IPS-20b (cell line): ENCODE measurements at regions not wholly inside any gene's neighbourhood (a gene's known extent, or its start where the extent isn't known, plus 50 kb on each side); places are given as distances from the start of the nearest gene placed in this dataset.

Experiments
- H3K27ac ChIP-seq: one replicate; pipeline ENCODE4 v1.5.1; 2013; ENCODE audit warnings: low read length
- H3K27me3 ChIP-seq: 2 replicates; pipeline ENCODE4 v1.6.1; 2013; ENCODE audit warnings: mild to moderate bottlenecking, low read length, inconsistent platforms; ENCODE audit not compliant: insufficient read depth
- H3K36me3 ChIP-seq: 2 replicates; pipeline ENCODE4 v1.6.1; 2013; ENCODE audit warnings: low read depth, mild to moderate bottlenecking, inconsistent platforms, low read length, moderate library complexity; ENCODE audit not compliant: insufficient read depth
- H3K4me1 ChIP-seq: 2 replicates; pipeline ENCODE4 v1.6.1; 2013; ENCODE audit warnings: mild to moderate bottlenecking, control low read depth, inconsistent platforms, low read length, moderate library complexity; ENCODE audit not compliant: insufficient read depth
- H3K4me3 ChIP-seq: 2 replicates; pipeline ENCODE4 v1.5.1; 2013; ENCODE audit warnings: mild to moderate bottlenecking, low read length, inconsistent platforms
- H3K9ac ChIP-seq: 2 replicates; pipeline ENCODE4 v1.6.1; 2013; ENCODE audit warnings: low read depth, mild to moderate bottlenecking, inconsistent platforms, low read length, moderate library complexity
- H3K9me3 ChIP-seq: 2 replicates; pipeline ENCODE4 v1.6.1; 2013; ENCODE audit warnings: mild to moderate bottlenecking, low read depth, low read length, inconsistent platforms; ENCODE audit not compliant: insufficient read depth

- Histone ChIP-seq H3K27me3 (no peaks in the 10 kb centered on the region), H3K9ac (no peak overlapping the region), H3K9me3 (no peaks in the 10 kb centered on the region), H3K4me3 (no peak overlapping the region), H3K27ac (no peak overlapping the region), H3K4me1 (no peaks in the 10 kb centered on the region), H3K36me3 (no peaks in the 10 kb centered on the region)
Measured at GRCh38 chr17:77905266-77905665, 53.2 kb upstream of the TNRC6C start.

- Histone ChIP-seq H3K36me3 (no peaks in the 10 kb centered on the region), H3K27me3 (no peaks in the 10 kb centered on the region), H3K27ac (no peak overlapping the region)
Measured at GRCh38 chr17:77905766-77906165, 52.7 kb upstream of the TNRC6C start.

GRCh38 chr17:77906377-77906871 is 52.1 kb upstream of the TNRC6C start:
- Histone ChIP-seq H3K27me3 (no peaks in the 10 kb centered on the region), H3K9me3 (no peaks in the 10 kb centered on the region), H3K4me3 (no peak overlapping the region), H3K27ac (no peak overlapping the region), H3K9ac (no peak overlapping the region), H3K36me3 (no peaks in the 10 kb centered on the region), H3K4me1 (no peaks in the 10 kb centered on the region)

More at GRCh38 chr17:77905766-77906165, 52.7 kb upstream of the TNRC6C start:
- no peak overlapping the region for H3K4me3 ChIP-seq
- no peaks in the 10 kb centered on the region for H3K9me3 ChIP-seq
- H3K4me1 ChIP-seq = no peaks in the 10 kb centered on the region
- no peak overlapping the region for H3K9ac ChIP-seq

DNA sequence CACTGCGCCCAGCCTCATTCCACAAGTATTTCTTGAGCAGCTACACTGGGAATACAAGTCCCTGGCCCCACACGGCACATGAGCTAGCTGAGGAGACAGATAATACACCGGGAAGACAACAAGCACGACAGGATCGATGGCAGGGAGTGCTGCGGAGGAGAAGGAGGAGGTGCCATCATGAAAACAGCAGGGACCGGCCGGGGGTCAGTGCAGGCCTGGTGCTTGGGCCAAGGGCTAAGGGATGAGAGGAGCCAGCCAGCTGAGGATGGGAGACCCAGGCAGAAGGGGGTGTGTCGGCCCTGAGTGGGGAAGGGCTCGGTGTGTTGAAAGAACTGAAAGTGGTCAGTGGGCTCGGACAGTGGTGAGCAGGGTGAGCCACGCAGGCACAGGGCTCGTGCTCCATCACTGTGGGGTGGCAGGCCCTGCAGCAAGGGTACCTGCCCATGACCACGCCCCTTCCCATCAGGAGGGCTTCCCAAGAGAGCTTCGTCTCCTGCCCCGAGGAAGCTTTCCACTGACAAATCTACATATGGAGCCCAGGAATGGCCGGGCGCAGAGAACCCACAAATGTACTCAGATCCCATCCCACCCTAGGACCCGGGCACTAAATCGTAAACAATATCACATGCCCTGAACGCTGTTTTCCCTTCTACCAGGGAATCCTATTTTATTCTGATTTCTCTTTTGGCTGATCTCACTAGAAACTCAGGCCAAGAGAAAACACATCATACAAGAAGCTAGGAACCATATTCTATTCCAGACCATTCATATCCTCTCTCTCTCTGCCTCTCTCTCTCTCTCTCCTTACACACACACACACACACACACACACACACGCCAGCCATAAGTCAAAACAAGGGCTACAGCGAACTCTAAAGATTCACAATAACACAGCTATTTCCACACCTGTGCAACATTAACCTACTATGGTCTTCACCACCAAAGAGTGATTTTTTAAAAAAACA is 50.7 kb upstream of the TNRC6C start:
- no peaks in the 10 kb centered on the region for H3K9me3 ChIP-seq
- H3K4me1 ChIP-seq = no peaks in the 10 kb centered on the region
- H3K36me3 ChIP-seq = no peaks in the 10 kb centered on the region
- no peak overlapping the region for H3K9ac ChIP-seq
- no peaks in the 10 kb centered on the region for H3K27me3 ChIP-seq
- H3K27ac ChIP-seq = no peak overlapping the region
- no peak overlapping the region for H3K4me3 ChIP-seq

DNA sequence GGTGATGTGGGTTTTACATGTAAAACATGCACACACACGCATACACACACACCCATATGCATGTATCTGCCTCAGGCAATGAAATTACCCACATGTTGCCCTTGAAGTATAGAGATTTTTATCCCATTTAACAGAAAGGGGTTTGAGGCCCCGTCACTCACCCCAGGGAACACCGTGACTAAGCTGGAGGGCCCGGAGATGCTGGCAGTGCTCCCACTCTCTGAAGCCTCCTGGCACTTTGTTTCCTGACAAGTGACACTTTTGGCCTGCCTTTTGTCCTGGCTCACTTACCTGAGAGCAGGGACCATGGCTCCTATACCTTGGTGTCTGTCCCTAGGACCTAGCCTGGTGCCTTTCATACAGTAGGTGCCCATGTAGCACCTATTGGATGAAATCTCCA is 50.0 kb upstream of the TNRC6C start:
- H3K9ac ChIP-seq = no peak overlapping the region
- H3K4me3 ChIP-seq = no peak overlapping the region
- H3K4me1 ChIP-seq = no peaks in the 10 kb centered on the region
- no peak overlapping the region for H3K27ac ChIP-seq
- H3K27me3 ChIP-seq = no peaks in the 10 kb centered on the region
- no peaks in the 10 kb centered on the region for H3K9me3 ChIP-seq
- H3K36me3 ChIP-seq = no peaks in the 10 kb centered on the region
